ENCODE measurements at regions not wholly inside any gene's neighbourhood (a gene's known extent, or its start where the extent isn't known, plus 50 kb on each side); places are given as distances from the start of the nearest gene placed in this dataset.
A peak's percentile ranks its signal among the peaks of the same experiment; 100 is the strongest.

- Mint-ChIP-seq H3K4me1 (no peaks in the 10 kb centered on the region), H3K27ac (no peak overlapping the region), H3K36me3 (ENCODE audit: low read depth) (no peaks in the 10 kb centered on the region), H3K27me3 (ENCODE audit: low read depth) (peaks cover 5% of the 10 kb centered on the region), H3K9me3 (peaks cover 16% of the 10 kb centered on the region), H3K4me3 (no peak overlapping the region)
- no peak for TF ChIP-seq CTCF (IDR thresholded peaks at IDR 0.05; ENCODE audit: unreplicated experiment in 3 of 3)
Observed at GRCh38 chr13:21966014-21966413, 295.1 kb downstream of the FGF9 start.

- Mint-ChIP-seq H3K9me3 (peaks cover 2% of the 10 kb centered on the region), H3K36me3 (ENCODE audit: low read depth) (no peaks in the 10 kb centered on the region), H3K27me3 (ENCODE audit: low read depth) (peaks cover 5% of the 10 kb centered on the region), H3K4me3 (no peak overlapping the region), H3K27ac (no peak overlapping the region), H3K4me1 (no peaks in the 10 kb centered on the region)
- no peak for TF ChIP-seq CTCF (IDR thresholded peaks at IDR 0.05; ENCODE audit: unreplicated experiment in 3 of 3)
Observed at GRCh38 chr13:21967871-21968270, 297.0 kb downstream of the FGF9 start.

GRCh38 chr13:21970172-21970571 is 299.3 kb downstream of the FGF9 start:
- TF ChIP-seq CTCF (IDR thresholded peaks at IDR 0.05; ENCODE audit: unreplicated experiment in 3 of 3), result no peak
- Mint-ChIP-seq H3K36me3 (ENCODE audit: low read depth) (no peaks in the 10 kb centered on the region), H3K27me3 (ENCODE audit: low read depth) (peaks cover under 1% of the 10 kb centered on the region), H3K4me3 (no peak overlapping the region), H3K27ac (no peak overlapping the region), H3K4me1 (no peaks in the 10 kb centered on the region), H3K9me3 (no peaks in the 10 kb centered on the region)

GRCh38 chr13:21970918-21971317 is 300.0 kb downstream of the FGF9 start:
- TF ChIP-seq CTCF (IDR thresholded peaks at IDR 0.05; ENCODE audit: unreplicated experiment in 3 of 3), result no peak
- Mint-ChIP-seq H3K36me3 (ENCODE audit: low read depth) (no peaks in the 10 kb centered on the region), H3K27me3 (ENCODE audit: low read depth) (peaks cover 4% of the 10 kb centered on the region), H3K9me3 (no peaks in the 10 kb centered on the region), H3K27ac (no peak overlapping the region), H3K4me3 (no peak overlapping the region), H3K4me1 (no peaks in the 10 kb centered on the region)

GRCh38 chr13:21971662-21972621 is 301.1 kb downstream of the FGF9 start:
- H3K9me3 Mint-ChIP-seq, result no peaks in the 10 kb centered on the region
- H3K27ac Mint-ChIP-seq, result peak overlapping the region in 2 of 3 experiments; percentile 12 to 53
- H3K4me3 Mint-ChIP-seq, result no peak overlapping the region
- TF ChIP-seq CTCF (IDR thresholded peaks at IDR 0.05; ENCODE audit: unreplicated experiment in 3 of 3), result no peak
- H3K36me3 Mint-ChIP-seq (ENCODE audit: low read depth), result no peaks in the 10 kb centered on the region
- no peaks in the 10 kb centered on the region for H3K4me1 Mint-ChIP-seq
- peaks cover 4% of the 10 kb centered on the region for H3K27me3 Mint-ChIP-seq (ENCODE audit: low read depth)

Data from nephron (organoid).